Pancreas (tissue), 10 donors: ENCODE measurements at regions not wholly inside any gene's neighbourhood (a gene's known extent, or its start where the extent isn't known, plus 50 kb on each side); places are given as distances from the start of the nearest gene placed in this dataset.

Source experiments
- ATAC-seq, 4 donors: fragments of 200-7000 bp; cut with Tn5 transposase; one replicate each; pipeline versions ENCODE4 v1.8.0 to v1.9.1; 2020; ENCODE audit warnings: mild to moderate bottlenecking in 4 of 4, moderate library complexity in 4 of 4
- DNase-seq, 6 donors: peaks; one replicate each; pipeline ENCODE4 v3.0.0-alpha.2; 2020
- FAIRE-seq: peaks from 2 replicates; lab custom pipeline; 2012; peaks lifted over from hg19 to GRCh38; lab: Jason Lieb, UNC
- H3K27ac ChIP-seq, 4 donors: fragments of 200-600 bp; sonication (generic); 1 replicate in 3 of 4; 2 replicates in 1 of 4; pipeline versions ENCODE4 v1.5.0 to v1.8.0; 2020
- H3K27me3 ChIP-seq, 4 donors: fragments of 200-600 bp; one replicate each; pipeline ENCODE4 v1.8.0; 2021
- H3K36me3 ChIP-seq, 3 donors: fragments of 200-600 bp; sonication (generic) in 1 of 3; one replicate each; pipeline versions ENCODE4 v1.5.0 to v1.8.0; 2020 to 2021
- H3K4me1 ChIP-seq, 3 donors: fragments of 200-600 bp; one replicate each; pipeline ENCODE4 v1.8.0; 2021
- H3K4me3 ChIP-seq, 4 donors: fragments of 200-600 bp; sonication (generic) in 2 of 4; one replicate each; pipeline versions ENCODE4 v1.5.0 to v1.8.0; 2020 to 2021
- H3K9me3 ChIP-seq, 4 donors: fragments of 200-600 bp; one replicate each; pipeline ENCODE4 v1.8.0; 2021
- CTCF ChIP-seq, 4 donors: fragments of 200-600 bp; sonication (generic) in 3 of 4; IDR thresholded peaks; one replicate each; pipeline versions ENCODE4 v1.5.0 to v1.8.0; 2021; ENCODE audit warnings: antibody characterized with exemption in 4 of 4
- WGBS, 2 donors: extraction: QIAGEN DNeasy Blood & Tissue Kit; methylation state at CpG; one replicate each; pipeline ENCODE4 v1.1.7; 2013; 5-methylcytosine and 5-hydroxymethylcytosine counted together
- intact Hi-C, 3 donors: fragments of 100-400 bp; cut with DNase I; formaldehyde crosslinking; loops; one replicate each; pipeline versions ENCODE4 v1.11.1 to v1.14.2; 2022
- donor health status: healthy with polysubstance abuse.
- donor health status: DM: no; HTN: no; CAD: no; lungs with moderate emphysema.
- donor health status: DM: no; HTN: no; CAD: no.
- donor health status: control.
- donor health status: control.
- donor health status: Bipolar disorder and iron deficiency.
- donor health status: DM: yes; HTN: yes; CAD: no.
- donor health status: DM: no; HTN: no; CAD: no.
- donor health status: DM: no; HTN: no; CAD: no.
- donor health status: DM: yes; HTN: yes; CAD: no.

GRCh38 chr18:53765211-53765610 lies 459.3 kb downstream of the MBD2 start:
- FAIRE-seq = no peak
- Histone ChIP-seq H3K36me3 (no peaks in the 10 kb centered on the region), H3K4me1 (no peaks in the 10 kb centered on the region), H3K27ac (no peak overlapping the region), H3K27me3 (no peaks in the 10 kb centered on the region), H3K9me3 (no peaks in the 10 kb centered on the region), H3K4me3 (no peak overlapping the region)
- intact Hi-C loops = no loop called here
- no peak for DNase-seq
- TF ChIP-seq CTCF (IDR thresholded peaks at IDR 0.05) = no peak
- 53 to 68% methylated on average over 3 of the region's 3 CpGs for WGBS, 2 donors
- ATAC-seq = no peak

- no peak for TF ChIP-seq CTCF (IDR thresholded peaks at IDR 0.05)
- no peaks in the 10 kb centered on the region for H3K36me3 ChIP-seq
- ATAC-seq (no peak), DNase-seq (no peak), FAIRE-seq (no peak)
- H3K9me3 ChIP-seq = no peaks in the 10 kb centered on the region
- H3K4me3 ChIP-seq = no peak overlapping the region
- H3K27ac ChIP-seq = no peak overlapping the region
- intact Hi-C loops = no loop called here
- no peaks in the 10 kb centered on the region for H3K4me1 ChIP-seq
- WGBS, 2 donors = 91 to 96% methylated on average over 1 of the region's 1 CpG
- H3K27me3 ChIP-seq = no peaks in the 10 kb centered on the region
Measured at GRCh38 chr18:53764086-53764485, 460.4 kb downstream of the MBD2 start.

GRCh38 chr18:53757328-53757727 lies 467.1 kb downstream of the MBD2 start:
- no peak overlapping the region for H3K27ac ChIP-seq
- DNase-seq (no peak), ATAC-seq (no peak), FAIRE-seq (no peak)
- H3K9me3 ChIP-seq = no peaks in the 10 kb centered on the region
- H3K4me3 ChIP-seq = no peak overlapping the region
- no peak for TF ChIP-seq CTCF (IDR thresholded peaks at IDR 0.05)
- intact Hi-C loops = no loop called here
- H3K4me1 ChIP-seq = no peaks in the 10 kb centered on the region
- no peaks in the 10 kb centered on the region for H3K27me3 ChIP-seq
- H3K36me3 ChIP-seq = no peaks in the 10 kb centered on the region
- WGBS, 2 donors = 27 to 46% methylated on average over 2 of the region's 2 CpGs

GRCh38 chr18:53756610-53756972 lies 467.9 kb downstream of the MBD2 start:
- Histone ChIP-seq H3K36me3 (no peaks in the 10 kb centered on the region), H3K9me3 (no peaks in the 10 kb centered on the region), H3K27ac (no peak overlapping the region), H3K27me3 (no peaks in the 10 kb centered on the region), H3K4me3 (no peak overlapping the region), H3K4me1 (no peaks in the 10 kb centered on the region)
- intact Hi-C loops = no loop called here
- WGBS, 2 donors = 63 to 81% methylated on average over 3 of the region's 3 CpGs
- FAIRE-seq (no peak), DNase-seq (no peak), ATAC-seq (no peak)
- no peak for TF ChIP-seq CTCF (IDR thresholded peaks at IDR 0.05)

- DNase-seq (no peak), FAIRE-seq (no peak), ATAC-seq (no peak)
- Histone ChIP-seq H3K27ac (no peak overlapping the region), H3K4me3 (no peak overlapping the region), H3K4me1 (no peaks in the 10 kb centered on the region), H3K9me3 (no peaks in the 10 kb centered on the region), H3K27me3 (no peaks in the 10 kb centered on the region), H3K36me3 (no peaks in the 10 kb centered on the region)
- intact Hi-C loops = no loop called here
- WGBS, 2 donors = 68 to 74% methylated on average over 5 of the region's 5 CpGs
- no peak for TF ChIP-seq CTCF (IDR thresholded peaks at IDR 0.05)
Measured at GRCh38 chr18:53755914-53756609, 468.4 kb downstream of the MBD2 start.
